ENCODE measurements at regions not wholly inside any gene's neighbourhood (a gene's known extent, or its start where the extent isn't known, plus 50 kb on each side); places are given as distances from the start of the nearest gene placed in this dataset.
"Not testable (repeated sequence)": the region's sequence is repeated elsewhere in the genome, so short reads cannot be mapped to it uniquely, and the experiment has no call there.

- no peak for DNase-seq (ENCODE audit: low read depth)
- no peak overlapping the region for H3K4me3 ChIP-seq (ENCODE audit: low read depth, low read length)
- no peak for TF ChIP-seq CTCF (IDR thresholded peaks at IDR 0.05; ENCODE audit: insufficient read depth, low read depth, low read length, missing control alignments)
Observed at GRCh38 chr6:77105091-77105490, 358.2 kb downstream of the HTR1B start.

GRCh38 chr6:77097940-77098339, 365.4 kb downstream of the HTR1B start:
- no peak for DNase-seq (ENCODE audit: low read depth)
- H3K4me3 ChIP-seq (ENCODE audit: low read depth, low read length) = no peak overlapping the region
- no peak for TF ChIP-seq CTCF (IDR thresholded peaks at IDR 0.05; ENCODE audit: insufficient read depth, low read depth, low read length, missing control alignments)

- no peak overlapping the region for H3K4me3 ChIP-seq (ENCODE audit: low read depth, low read length)
- DNase-seq (ENCODE audit: low read depth) = no peak
- TF ChIP-seq CTCF (IDR thresholded peaks at IDR 0.05; ENCODE audit: insufficient read depth, low read depth, low read length, missing control alignments) = no peak
Observed at GRCh38 chr6:77095936-77096627, 367.2 kb downstream of the HTR1B start.

- no peak for DNase-seq (ENCODE audit: low read depth)
- no peak overlapping the region for H3K4me3 ChIP-seq (ENCODE audit: low read depth, low read length)
- TF ChIP-seq CTCF (IDR thresholded peaks at IDR 0.05; ENCODE audit: insufficient read depth, low read depth, low read length, missing control alignments) = no peak
Observed at GRCh38 chr6:77094821-77095220, 368.5 kb downstream of the HTR1B start.

GRCh38 chr6:77092971-77093370, 370.3 kb downstream of the HTR1B start:
- no peak for TF ChIP-seq CTCF (IDR thresholded peaks at IDR 0.05; ENCODE audit: insufficient read depth, low read depth, low read length, missing control alignments)
- H3K4me3 ChIP-seq (ENCODE audit: low read depth, low read length) = no peak overlapping the region
- no peak for DNase-seq (ENCODE audit: low read depth)

- H3K4me3 ChIP-seq (ENCODE audit: low read depth, low read length) = no peak overlapping the region
- TF ChIP-seq CTCF (IDR thresholded peaks at IDR 0.05; ENCODE audit: insufficient read depth, low read depth, low read length, missing control alignments) = no peak
- DNase-seq (ENCODE audit: low read depth) = no peak
Observed at GRCh38 chr6:77089776-77090175, 373.5 kb downstream of the HTR1B start.

- not testable (repeated sequence) for H3K4me3 ChIP-seq (ENCODE audit: low read depth, low read length); DNase-seq (ENCODE audit: low read depth)
Observed at GRCh38 chr6:77087794-77088318, 375.4 kb downstream of the HTR1B start.
